ENCODE measurements at regions not wholly inside any gene's neighbourhood (a gene's known extent, or its start where the extent isn't known, plus 50 kb on each side); places are given as distances from the start of the nearest gene placed in this dataset.

DNA sequence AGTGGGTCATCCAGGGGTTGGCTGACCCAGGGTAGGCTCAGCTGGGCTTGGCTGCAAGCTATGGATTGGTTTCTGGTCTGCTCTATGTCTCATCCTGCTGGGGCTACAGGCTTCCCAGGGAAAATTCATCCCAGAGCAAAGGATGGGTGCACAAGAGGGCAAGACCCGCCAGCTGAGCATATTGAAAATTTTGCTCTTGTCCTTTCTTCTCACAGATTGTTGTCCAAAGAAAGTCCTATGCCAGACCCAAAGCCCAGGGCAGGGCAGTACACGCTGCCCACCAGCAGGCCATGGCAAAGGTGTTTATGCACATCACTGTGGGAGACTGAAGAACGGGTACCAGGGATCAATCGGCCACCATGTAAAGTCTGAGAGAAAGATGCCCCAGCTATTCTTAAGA lies 95.3 kb upstream of the PARP11 start:
- H3K27me3 ChIP-seq (ENCODE audit: insufficient read depth, insufficient read length): no peaks in the 10 kb centered on the region

DNA sequence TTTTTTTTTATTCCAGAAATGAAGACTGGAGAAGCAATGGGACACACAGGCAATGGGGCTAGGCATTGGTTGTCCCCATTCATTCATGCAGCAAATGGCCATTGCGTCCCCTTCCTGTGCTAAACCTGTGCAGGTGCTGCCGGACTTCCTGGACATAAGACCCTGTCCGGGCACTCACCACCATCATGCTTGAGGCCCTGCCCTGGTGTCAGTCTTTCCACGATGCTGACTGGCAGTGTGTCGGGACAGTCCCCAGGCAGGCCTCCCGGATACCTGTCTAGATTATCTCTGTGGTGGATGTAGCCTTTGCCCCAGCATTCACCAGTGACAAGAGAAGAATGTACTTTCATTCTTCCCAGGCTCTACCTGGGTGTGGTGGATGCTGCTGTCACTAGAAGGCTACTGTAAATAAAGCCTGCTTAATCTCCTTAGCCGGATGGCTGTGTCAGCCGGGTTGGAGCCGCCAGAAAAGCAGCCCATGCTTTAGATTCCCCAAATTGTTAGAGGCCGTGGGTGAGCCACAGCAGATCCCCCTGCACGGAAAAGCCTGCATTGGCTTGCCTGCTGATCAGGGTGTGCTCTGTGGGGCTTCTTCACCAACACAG lies 94.5 kb upstream of the PARP11 start:
- no peak for TF ChIP-seq SUZ12 (IDR thresholded peaks at IDR 0.05; ENCODE audit: extremely low read depth, insufficient read depth, insufficient read length)
- no peak for TF ChIP-seq YY1 (IDR thresholded peaks at IDR 0.05; ENCODE audit: insufficient read depth, insufficient read length)
- no peak for TF ChIP-seq ZNF274 (IDR thresholded peaks at IDR 0.05; ENCODE audit: low read depth, low read length)
- Histone ChIP-seq H3K36me3 (ENCODE audit: insufficient read depth, insufficient read length, low read length) (no peaks in the 10 kb centered on the region), H3K27me3 (ENCODE audit: insufficient read depth, insufficient read length) (no peaks in the 10 kb centered on the region), H3K4me1 (ENCODE audit: insufficient read depth, insufficient read length) (peaks cover 8% of the 10 kb centered on the region), H3K9me3 (ENCODE audit: insufficient read depth, low read length) (peaks cover 11% of the 10 kb centered on the region; the same call in 1 of the 2 replicates), H3K4me3 (ENCODE audit: insufficient read length, low read depth) (no peak overlapping the region), H3K9ac (ENCODE audit: insufficient read length, low read depth) (no peak overlapping the region)
- DNase-seq (ENCODE audit: low read depth, low spot score): peak; percentile 64

More for the DNA sequence above, 95.3 kb upstream of the PARP11 start:
- DNase-seq (ENCODE audit: low read depth, low spot score): no peak
- H3K36me3 ChIP-seq (ENCODE audit: insufficient read depth, insufficient read length, low read length): no peaks in the 10 kb centered on the region
- peaks cover 8% of the 10 kb centered on the region for H3K4me1 ChIP-seq (ENCODE audit: insufficient read depth, insufficient read length)
- H3K9me3 ChIP-seq (ENCODE audit: insufficient read depth, low read length): peaks cover 11% of the 10 kb centered on the region; the same call in 1 of the 2 replicates
- no peak overlapping the region for H3K9ac ChIP-seq (ENCODE audit: insufficient read length, low read depth)
- H3K4me3 ChIP-seq (ENCODE audit: insufficient read length, low read depth): no peak overlapping the region
- TF ChIP-seq SUZ12 (IDR thresholded peaks at IDR 0.05; ENCODE audit: extremely low read depth, insufficient read depth, insufficient read length): no peak
- no peak for TF ChIP-seq ZNF274 (IDR thresholded peaks at IDR 0.05; ENCODE audit: low read depth, low read length)
- TF ChIP-seq YY1 (IDR thresholded peaks at IDR 0.05; ENCODE audit: insufficient read depth, insufficient read length): no peak

DNA sequence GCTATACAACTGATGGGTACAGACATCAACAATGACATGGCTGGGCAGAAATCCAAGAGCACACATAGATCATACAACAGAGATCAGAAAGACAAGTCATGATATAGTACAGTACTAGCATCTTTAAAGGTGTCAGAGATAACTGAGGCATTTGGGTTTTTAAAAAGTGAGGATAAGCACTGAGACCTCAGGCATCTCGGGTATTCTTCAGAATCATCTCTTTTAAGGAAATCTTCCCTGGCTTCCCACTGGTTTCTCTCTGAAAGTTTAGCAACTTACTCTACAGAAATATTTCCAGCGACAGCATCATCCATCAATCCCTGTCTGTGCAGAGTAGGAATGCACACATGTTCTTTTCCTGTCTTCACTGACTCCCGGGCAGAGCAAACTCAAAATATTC lies 93.2 kb upstream of the PARP11 start:
- peaks cover 11% of the 10 kb centered on the region; the same call in 1 of the 2 replicates for H3K9me3 ChIP-seq (ENCODE audit: insufficient read depth, low read length)
- no peak overlapping the region for H3K9ac ChIP-seq (ENCODE audit: insufficient read length, low read depth)
- H3K36me3 ChIP-seq (ENCODE audit: insufficient read depth, insufficient read length, low read length): no peaks in the 10 kb centered on the region
- DNase-seq (ENCODE audit: low read depth, low spot score): no peak
- no peaks in the 10 kb centered on the region for H3K27me3 ChIP-seq (ENCODE audit: insufficient read depth, insufficient read length)
- H3K4me1 ChIP-seq (ENCODE audit: insufficient read depth, insufficient read length): peaks cover 8% of the 10 kb centered on the region
- H3K4me3 ChIP-seq (ENCODE audit: insufficient read length, low read depth): no peak overlapping the region
- TF ChIP-seq SUZ12 (IDR thresholded peaks at IDR 0.05; ENCODE audit: extremely low read depth, insufficient read depth, insufficient read length) (no peak), ZNF274 (IDR thresholded peaks at IDR 0.05; ENCODE audit: low read depth, low read length) (no peak), YY1 (IDR thresholded peaks at IDR 0.05; ENCODE audit: insufficient read depth, insufficient read length) (no peak)

DNA sequence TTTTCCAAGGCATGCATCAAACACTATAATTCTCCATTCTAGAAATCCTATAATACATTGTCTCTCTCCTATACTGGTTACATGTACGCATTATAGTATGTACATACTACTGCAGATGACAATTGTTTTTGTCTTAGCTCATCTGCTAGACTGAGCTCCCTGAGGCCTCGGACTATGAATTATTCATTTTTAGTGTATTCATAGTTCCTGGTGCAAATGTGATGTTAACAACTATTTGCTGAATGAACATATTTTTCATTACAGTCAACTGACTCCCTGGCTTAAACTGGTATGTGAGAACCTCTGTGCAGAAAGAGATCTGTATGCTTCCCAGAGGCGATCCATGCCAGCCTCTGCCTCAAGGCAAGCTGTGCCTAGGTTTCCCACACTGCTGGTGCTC lies 91.8 kb upstream of the PARP11 start:
- DNase-seq (ENCODE audit: low read depth, low spot score): no peak
- Histone ChIP-seq H3K27me3 (ENCODE audit: insufficient read depth, insufficient read length) (no peaks in the 10 kb centered on the region), H3K9ac (ENCODE audit: insufficient read length, low read depth) (no peak overlapping the region), H3K4me1 (ENCODE audit: insufficient read depth, insufficient read length) (peaks cover 8% of the 10 kb centered on the region), H3K9me3 (ENCODE audit: insufficient read depth, low read length) (no peaks in the 10 kb centered on the region), H3K4me3 (ENCODE audit: insufficient read length, low read depth) (no peak overlapping the region), H3K36me3 (ENCODE audit: insufficient read depth, insufficient read length, low read length) (no peaks in the 10 kb centered on the region)
- TF ChIP-seq ZNF274 (IDR thresholded peaks at IDR 0.05; ENCODE audit: low read depth, low read length) (no peak), YY1 (IDR thresholded peaks at IDR 0.05; ENCODE audit: insufficient read depth, insufficient read length) (no peak), SUZ12 (IDR thresholded peaks at IDR 0.05; ENCODE audit: extremely low read depth, insufficient read depth, insufficient read length) (no peak)

DNA sequence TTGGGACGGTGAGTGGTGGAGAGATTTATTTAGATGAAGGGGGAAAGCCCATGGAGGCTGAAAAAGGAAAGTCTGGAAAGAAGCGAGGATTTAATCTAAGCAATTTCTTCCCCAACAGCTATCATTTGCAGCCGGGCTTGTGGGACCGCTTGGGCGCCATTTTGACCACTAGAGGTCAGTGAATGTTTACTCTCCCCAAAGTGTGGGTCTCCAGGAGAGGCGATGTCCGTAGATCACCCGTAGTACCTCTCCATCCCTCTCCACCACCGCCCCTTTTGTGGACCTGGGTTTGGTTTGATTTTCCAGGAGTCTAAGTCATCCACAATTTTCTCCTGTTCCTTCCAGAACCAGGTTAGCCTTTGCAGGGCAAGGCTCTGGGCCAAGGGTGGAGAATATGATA lies 91.2 kb upstream of the PARP11 start:
- peak; percentile 90 for DNase-seq (ENCODE audit: low read depth, low spot score)
- Histone ChIP-seq H3K4me1 (ENCODE audit: insufficient read depth, insufficient read length) (peaks cover 8% of the 10 kb centered on the region), H3K9me3 (ENCODE audit: insufficient read depth, low read length) (no peaks in the 10 kb centered on the region), H3K4me3 (ENCODE audit: insufficient read length, low read depth) (no peak overlapping the region), H3K36me3 (ENCODE audit: insufficient read depth, insufficient read length, low read length) (no peaks in the 10 kb centered on the region), H3K27me3 (ENCODE audit: insufficient read depth, insufficient read length) (no peaks in the 10 kb centered on the region), H3K9ac (ENCODE audit: insufficient read length, low read depth) (no peak overlapping the region)
- no peak for TF ChIP-seq ZNF274 (IDR thresholded peaks at IDR 0.05; ENCODE audit: low read depth, low read length)
- TF ChIP-seq YY1 (IDR thresholded peaks at IDR 0.05; ENCODE audit: insufficient read depth, insufficient read length): peak; percentile 17
- TF ChIP-seq SUZ12 (IDR thresholded peaks at IDR 0.05; ENCODE audit: extremely low read depth, insufficient read depth, insufficient read length): no peak

DNA sequence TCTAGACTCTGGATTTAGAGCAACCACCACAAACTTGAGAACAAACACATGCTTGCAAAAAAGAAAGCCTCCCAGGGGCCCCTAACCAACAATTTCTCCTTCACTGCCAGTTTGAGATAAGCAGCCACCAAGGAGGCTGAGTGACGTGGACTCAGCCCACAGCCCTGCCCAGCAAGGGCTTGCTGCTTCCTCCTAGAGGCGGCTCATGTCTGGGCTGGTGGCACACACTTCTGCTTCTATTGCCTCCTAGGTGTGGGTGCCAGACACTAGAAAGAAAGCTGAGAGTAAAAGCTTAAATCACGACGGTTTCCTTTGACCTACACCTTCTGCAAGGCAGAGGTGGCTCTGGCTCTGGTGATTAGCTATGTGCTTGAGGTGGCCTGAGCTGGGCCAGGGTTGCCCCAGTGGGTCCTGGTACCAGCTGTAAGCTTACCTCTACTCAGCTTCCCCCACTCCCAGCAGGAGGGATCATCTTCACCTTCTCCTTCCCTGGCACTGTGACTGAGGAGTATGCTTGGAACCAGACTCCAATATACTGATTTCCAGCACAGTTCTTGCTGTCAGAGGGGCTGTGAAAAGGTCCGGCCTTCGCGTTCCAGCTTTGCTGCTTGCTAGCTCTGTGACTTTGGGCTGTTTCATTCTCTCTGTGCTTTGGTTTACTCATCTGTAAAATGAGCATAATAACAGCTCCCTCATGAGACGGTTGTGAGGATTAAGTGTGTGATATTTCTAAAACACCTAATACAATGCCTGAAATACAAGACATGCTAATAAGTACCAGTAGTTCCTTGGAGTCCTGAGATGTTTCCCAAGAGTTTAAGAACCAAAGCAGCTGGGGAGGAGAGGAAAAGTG lies 89.7 kb upstream of the PARP11 start:
- no peaks in the 10 kb centered on the region; the same call in 1 of the 2 replicates for H3K9me3 ChIP-seq (ENCODE audit: insufficient read depth, low read length)
- H3K9ac ChIP-seq (ENCODE audit: insufficient read length, low read depth): no peak overlapping the region
- peaks cover 3% of the 10 kb centered on the region for H3K4me1 ChIP-seq (ENCODE audit: insufficient read depth, insufficient read length)
- TF ChIP-seq ZNF274 (IDR thresholded peaks at IDR 0.05; ENCODE audit: low read depth, low read length) (no peak), YY1 (IDR thresholded peaks at IDR 0.05; ENCODE audit: insufficient read depth, insufficient read length) (no peak), SUZ12 (IDR thresholded peaks at IDR 0.05; ENCODE audit: extremely low read depth, insufficient read depth, insufficient read length) (no peak)
- no peaks in the 10 kb centered on the region for H3K36me3 ChIP-seq (ENCODE audit: insufficient read depth, insufficient read length, low read length)
- H3K4me3 ChIP-seq (ENCODE audit: insufficient read length, low read depth): no peak overlapping the region
- no peak for DNase-seq (ENCODE audit: low read depth, low spot score)
- no peaks in the 10 kb centered on the region for H3K27me3 ChIP-seq (ENCODE audit: insufficient read depth, insufficient read length)

DNA sequence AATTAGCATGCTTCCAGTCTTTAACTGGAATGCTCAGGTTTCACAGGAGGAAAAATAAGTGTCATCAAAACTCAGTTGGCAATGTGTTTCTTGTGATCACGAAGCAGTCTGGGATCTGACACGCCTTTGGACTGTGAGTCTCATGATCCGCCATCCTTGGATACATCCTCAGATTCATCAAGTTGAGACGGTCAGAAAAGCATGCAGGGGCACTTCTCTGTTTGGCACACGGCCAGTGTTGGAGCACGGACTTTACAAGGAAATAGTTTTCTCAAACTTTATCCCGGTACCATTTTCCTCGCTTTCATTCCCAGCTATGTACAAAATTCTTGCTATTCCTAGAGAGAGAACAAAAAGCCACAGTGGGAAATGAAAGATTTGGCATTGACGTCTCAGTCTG lies 88.4 kb upstream of the PARP11 start:
- H3K36me3 ChIP-seq (ENCODE audit: insufficient read depth, insufficient read length, low read length): no peaks in the 10 kb centered on the region
- no peaks in the 10 kb centered on the region; the same call in 1 of the 2 replicates for H3K9me3 ChIP-seq (ENCODE audit: insufficient read depth, low read length)
- H3K27me3 ChIP-seq (ENCODE audit: insufficient read depth, insufficient read length): no peaks in the 10 kb centered on the region
- TF ChIP-seq SUZ12 (IDR thresholded peaks at IDR 0.05; ENCODE audit: extremely low read depth, insufficient read depth, insufficient read length) (no peak), ZNF274 (IDR thresholded peaks at IDR 0.05; ENCODE audit: low read depth, low read length) (no peak), YY1 (IDR thresholded peaks at IDR 0.05; ENCODE audit: insufficient read depth, insufficient read length) (no peak)
- no peak for DNase-seq (ENCODE audit: low read depth, low spot score)
- H3K9ac ChIP-seq (ENCODE audit: insufficient read length, low read depth): no peak overlapping the region
- H3K4me1 ChIP-seq (ENCODE audit: insufficient read depth, insufficient read length): no peaks in the 10 kb centered on the region
- no peak overlapping the region for H3K4me3 ChIP-seq (ENCODE audit: insufficient read length, low read depth)
